GM19452 (cell line): ENCODE measurements at regions not wholly inside any gene's neighbourhood (a gene's known extent, or its start where the extent isn't known, plus 50 kb on each side); places are given as distances from the start of the nearest gene placed in this dataset.
"Not testable (repeated sequence)": the region's sequence is repeated elsewhere in the genome, so short reads cannot be mapped to it uniquely, and the experiment has no call there.

ENCODE experiments used
- ATAC-seq: cut with Tn5 transposase; IDR thresholded peaks from one replicate; pipeline ENCODE4 v1.9.1; 2021; ENCODE audit not compliant: unreplicated experiment

- no peak for ATAC-seq
Observed at GRCh38 chr9:15372455-15372854, 50.2 kb upstream of the SNAPC3 start.

DNA sequence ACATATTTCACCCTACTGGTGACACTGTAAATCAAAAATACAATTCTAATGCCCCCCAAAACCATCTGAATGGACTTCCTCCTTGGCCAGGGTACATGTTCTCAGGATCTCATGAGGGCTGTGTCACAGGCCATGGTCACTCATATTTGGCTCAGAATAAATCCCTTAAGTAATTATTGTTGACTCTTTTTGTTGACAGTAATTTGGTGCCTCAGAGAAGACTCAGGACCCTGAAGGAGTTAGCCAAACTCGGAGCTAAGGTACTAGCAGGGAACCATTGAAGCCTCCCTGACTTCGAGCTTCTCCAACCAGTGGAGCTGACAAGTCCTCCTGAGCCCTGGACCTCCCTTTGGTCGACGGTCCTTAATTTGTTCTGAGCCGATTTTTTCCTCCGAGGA, 51.2 kb upstream of the SNAPC3 start:
- no peak for ATAC-seq

DNA sequence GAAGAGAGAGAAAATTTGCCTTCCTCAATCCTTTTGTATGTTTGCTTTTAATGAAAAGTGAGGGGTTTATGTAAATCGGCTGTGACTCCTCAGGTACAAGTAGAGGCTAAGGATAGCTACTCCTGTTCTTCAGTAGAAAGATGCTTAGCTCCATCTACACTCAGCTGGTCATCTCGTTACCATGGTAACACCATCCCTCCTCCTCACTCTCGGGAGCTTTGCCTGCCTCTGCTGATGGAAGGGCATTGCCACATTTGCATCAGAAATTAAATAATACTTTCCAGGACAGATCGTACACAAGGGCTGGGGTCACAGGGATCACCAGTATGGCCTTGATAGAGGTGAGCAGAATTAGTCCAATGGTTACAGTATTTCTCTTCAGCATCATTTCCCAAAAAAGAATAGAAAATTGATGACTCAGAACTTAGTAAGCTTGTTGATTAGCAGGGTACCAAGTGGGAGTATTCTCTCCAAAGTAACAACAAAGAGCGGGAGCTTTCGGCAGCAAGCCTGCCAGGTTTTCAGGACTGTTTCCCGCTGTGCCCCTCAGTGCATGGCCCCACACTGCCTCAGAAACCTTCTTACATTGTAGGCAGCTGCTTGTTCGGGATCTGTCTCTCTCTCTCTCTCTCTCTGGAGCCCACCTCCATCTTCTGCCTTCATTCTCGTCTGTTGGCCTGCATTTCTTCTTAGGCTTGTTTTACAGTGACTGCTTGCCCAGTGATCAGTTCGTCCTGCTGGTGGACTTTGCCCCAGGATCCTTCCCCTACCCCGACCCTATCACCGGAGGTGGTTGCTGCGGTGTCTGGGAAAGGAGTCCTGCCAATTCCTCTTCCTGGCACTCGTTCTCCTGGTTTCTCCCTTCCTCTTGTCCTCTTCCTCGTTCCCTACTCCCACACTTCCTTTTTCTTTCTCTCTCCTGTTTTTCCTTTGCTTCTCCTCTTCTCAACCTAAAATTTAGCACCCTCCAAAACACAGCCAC, 51.9 kb upstream of the SNAPC3 start:
- ATAC-seq: no peak

- no peak for ATAC-seq
Observed at GRCh38 chr9:15369871-15370270, 52.8 kb upstream of the SNAPC3 start.

- ATAC-seq: no peak
Observed at GRCh38 chr9:15369238-15369637, 53.4 kb upstream of the SNAPC3 start.

DNA sequence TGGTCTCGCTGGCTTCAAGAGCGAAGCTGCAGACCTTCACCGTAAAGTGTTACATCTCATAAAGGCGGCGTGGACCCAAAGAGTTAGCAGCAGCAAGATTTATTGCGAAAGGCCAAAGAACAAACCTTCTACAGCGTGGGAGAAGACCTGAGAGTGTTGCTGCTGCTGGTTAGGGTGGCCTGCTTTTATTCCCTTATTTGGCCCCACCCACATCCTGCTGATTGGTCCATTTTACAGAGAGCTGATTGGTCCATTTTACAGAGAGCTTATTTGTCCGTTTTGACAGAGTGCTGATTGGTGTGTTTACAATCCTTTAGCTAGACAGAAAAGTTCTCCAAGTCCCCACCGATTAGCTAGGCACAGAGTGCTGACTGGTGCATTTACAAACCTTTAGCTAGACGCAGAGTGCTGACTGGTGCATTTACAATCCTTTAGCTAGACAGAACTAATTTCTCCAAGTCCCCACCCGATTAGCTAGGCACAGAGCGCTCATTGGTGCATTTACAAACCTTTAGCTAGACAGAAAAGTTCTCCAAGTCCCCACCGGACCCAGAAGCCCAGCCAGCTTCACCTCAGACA, 57.6 kb upstream of the SNAPC3 start:
- ATAC-seq: not testable (repeated sequence)

GRCh38 chr9:15361737-15362136, 54.7 kb upstream of the TTC39B start:
- ATAC-seq: no peak

DNA sequence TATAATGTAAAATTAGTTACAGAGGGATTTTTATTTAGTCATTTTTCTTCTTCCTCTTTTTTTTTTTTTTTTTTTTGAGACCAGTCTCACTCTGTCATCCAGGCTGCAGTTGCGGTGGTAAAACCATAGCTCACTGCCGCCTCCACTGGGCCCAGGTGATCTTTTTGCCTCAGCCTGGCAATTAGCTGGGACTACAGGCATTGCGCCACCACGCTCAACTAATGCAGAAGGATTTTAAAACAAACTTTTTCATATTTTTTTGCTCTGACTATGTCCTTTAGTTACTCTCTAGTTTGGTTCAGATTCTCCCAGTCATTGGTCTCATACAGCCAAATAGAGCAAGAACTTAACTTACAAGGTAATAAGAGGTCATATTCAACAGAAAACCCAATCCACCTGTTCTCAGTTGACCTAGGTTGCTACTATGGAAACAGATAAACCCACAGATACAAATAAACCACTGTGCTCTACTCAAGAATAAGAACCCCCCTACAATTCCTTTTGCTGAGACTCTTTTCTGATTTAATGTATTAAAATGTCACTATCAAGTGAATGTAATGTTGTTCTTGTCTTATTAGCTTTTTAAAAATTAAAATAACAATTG, 50.1 kb upstream of the TTC39B start:
- ATAC-seq: peak; percentile 98
